Stomach (tissue), 8 donors: ENCODE measurements at regions not wholly inside any gene's neighbourhood (a gene's known extent, or its start where the extent isn't known, plus 50 kb on each side); places are given as distances from the start of the nearest gene placed in this dataset.

Experiments
- DNase-seq, 2 donors: peaks; one replicate each; pipeline versions ENCODE4 v3.0.0 to v3.0.0-alpha.2; 2013 to 2019
- H3K27ac ChIP-seq, 5 donors: fragments of 200-600 bp in 4 of 5; sonication (generic) in 4 of 5; one replicate each; pipeline ENCODE4 v1.5.1; 2013 to 2019; ENCODE audit warnings: mild to moderate bottlenecking in 1 of 5, moderate library complexity in 1 of 5
- H3K27me3 ChIP-seq, 3 donors: fragments of 200-600 bp; sonication (generic); one replicate each; pipeline ENCODE4 v1.5.1; 2017 to 2019; ENCODE audit warnings: mixed run types in 1 of 3
- H3K36me3 ChIP-seq, 4 donors: fragments of 200-600 bp; sonication (generic); 1 replicate in 3 of 4; 2 replicates in 1 of 4; pipeline ENCODE4 v1.5.1; 2016 to 2019
- H3K4me1 ChIP-seq, 4 donors: fragments of 200-600 bp; sonication (generic); one replicate each; pipeline ENCODE4 v1.5.1; 2016 to 2019
- H3K4me3 ChIP-seq, 4 donors: fragments of 200-600 bp; sonication (generic) in 3 of 4; one replicate each; pipeline ENCODE4 v1.5.1; 2016 to 2019; ENCODE audit warnings: mild to moderate bottlenecking in 1 of 4
- H3K9me3 ChIP-seq, 4 donors: fragments of 200-600 bp; sonication (generic); one replicate each; pipeline ENCODE4 v1.5.1; 2016 to 2019
- EP300 ChIP-seq: sonication (generic); formaldehyde crosslinking; IDR thresholded peaks from one replicate; pipeline ENCODE4 v1.6.1; 2017; ENCODE audit warnings: antibody characterized with exemption
- POLR2A ChIP-seq, 4 donors: fragments of 450-650 bp; IDR thresholded peaks; one replicate each; pipeline ENCODE4 v1.6.1; 2016; ENCODE audit warnings: antibody characterized with exemption in 4 of 4, control low read depth in 2 of 4, mild to moderate bottlenecking in 1 of 4, moderate library complexity in 1 of 4
- POLR2AphosphoS5 ChIP-seq, 3 donors: sonication (generic); formaldehyde crosslinking; IDR thresholded peaks; one replicate each; pipeline ENCODE4 v1.6.1; 2016; ENCODE audit warnings: antibody characterized with exemption in 3 of 3
- WGBS, 5 donors: extraction: QIAGEN DNeasy Blood & Tissue Kit in 3 of 5; methylation state at CpG; one replicate each; pipeline versions ENCODE4 v1.1.5 to v1.1.7; 2013 to 2018; 5-methylcytosine and 5-hydroxymethylcytosine counted together
- intact Hi-C: fragments of 100-400 bp; cut with DNase I; formaldehyde crosslinking; loops from one replicate; pipeline ENCODE4 v1.15.1; 2023; ENCODE audit warnings: low total_unique reads
- TF ChIP-seq, protein P1 (sequence below), 7 experiments: fragments of 450-650 bp in 4 of 7; fragments of 200-600 bp in 3 of 7; sonication (generic) in 3 of 7; IDR thresholded peaks; one replicate each; pipeline ENCODE4 v1.5.1; 2016 to 2019; ENCODE audit warnings: antibody characterized with exemption in 7 of 7, control low read depth in 2 of 7, mild to moderate bottlenecking in 1 of 7
- donor health status: healthy with polysubstance abuse.
- donor health status: Bipolar disorder and iron deficiency.
- donor health status: healthy.

DNA sequence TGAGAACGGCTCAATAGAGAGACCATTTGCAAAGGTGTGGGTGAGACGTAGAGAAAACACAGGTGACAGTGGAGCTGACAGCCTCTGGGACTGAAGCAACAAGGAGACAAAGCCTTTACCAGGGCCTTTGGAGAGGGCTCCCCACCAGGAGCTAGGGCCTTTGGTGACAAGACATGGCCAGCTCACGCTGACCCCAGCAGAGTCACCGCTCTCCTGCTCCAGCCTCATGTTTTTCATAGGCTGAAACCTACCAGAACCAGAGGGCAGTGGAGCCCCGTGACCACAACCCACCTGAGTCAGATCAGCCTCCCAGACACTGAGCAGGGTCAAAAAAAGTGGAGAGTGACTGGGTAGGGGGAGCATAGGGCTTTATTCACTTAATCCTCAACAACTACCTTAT lies 214.7 kb downstream of the SHQ1 start:
- 81 to 93% (median 87%) methylated on average over 5 of the region's 5 CpGs for WGBS, 5 donors
- Histone ChIP-seq H3K27me3 (no peaks in the 10 kb centered on the region), H3K9me3 (no peaks in the 10 kb centered on the region), H3K4me1 (peaks cover 0 to 3% (median 0%) of the 10 kb centered on the region in 4 donors), H3K27ac (no peak overlapping the region), H3K36me3 (no peaks in the 10 kb centered on the region), H3K4me3 (no peak overlapping the region)
- TF ChIP-seq EP300 (no peak), POLR2A (IDR thresholded peaks at IDR 0.05) (no peak), POLR2AphosphoS5 (IDR thresholded peaks at IDR 0.05) (no peak)
- TF ChIP-seq, protein P1, sequence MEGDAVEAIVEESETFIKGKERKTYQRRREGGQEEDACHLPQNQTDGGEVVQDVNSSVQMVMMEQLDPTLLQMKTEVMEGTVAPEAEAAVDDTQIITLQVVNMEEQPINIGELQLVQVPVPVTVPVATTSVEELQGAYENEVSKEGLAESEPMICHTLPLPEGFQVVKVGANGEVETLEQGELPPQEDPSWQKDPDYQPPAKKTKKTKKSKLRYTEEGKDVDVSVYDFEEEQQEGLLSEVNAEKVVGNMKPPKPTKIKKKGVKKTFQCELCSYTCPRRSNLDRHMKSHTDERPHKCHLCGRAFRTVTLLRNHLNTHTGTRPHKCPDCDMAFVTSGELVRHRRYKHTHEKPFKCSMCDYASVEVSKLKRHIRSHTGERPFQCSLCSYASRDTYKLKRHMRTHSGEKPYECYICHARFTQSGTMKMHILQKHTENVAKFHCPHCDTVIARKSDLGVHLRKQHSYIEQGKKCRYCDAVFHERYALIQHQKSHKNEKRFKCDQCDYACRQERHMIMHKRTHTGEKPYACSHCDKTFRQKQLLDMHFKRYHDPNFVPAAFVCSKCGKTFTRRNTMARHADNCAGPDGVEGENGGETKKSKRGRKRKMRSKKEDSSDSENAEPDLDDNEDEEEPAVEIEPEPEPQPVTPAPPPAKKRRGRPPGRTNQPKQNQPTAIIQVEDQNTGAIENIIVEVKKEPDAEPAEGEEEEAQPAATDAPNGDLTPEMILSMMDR (IDR thresholded peaks at IDR 0.05), result no peak
- DNase-seq, result no peak
- intact Hi-C loops, result no loop called here

DNA sequence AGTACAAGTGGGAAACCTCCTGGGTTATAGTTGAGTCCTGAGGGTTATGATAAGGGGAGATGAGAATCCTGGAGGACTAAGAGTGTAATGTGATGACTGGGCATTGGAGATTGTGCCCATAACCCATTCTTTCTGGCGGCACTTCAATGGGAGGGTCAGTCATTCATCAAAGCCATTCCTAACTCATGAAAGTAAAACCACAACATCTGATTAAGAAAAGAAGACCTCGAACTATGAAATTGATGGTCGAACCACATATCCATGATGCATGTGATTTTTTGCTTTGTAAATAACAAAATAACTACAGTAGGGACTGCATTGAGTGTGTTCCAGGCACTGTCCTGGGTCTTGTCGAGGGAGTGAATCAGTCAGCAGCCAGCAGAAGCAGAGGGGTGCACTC lies 215.1 kb downstream of the SHQ1 start:
- Histone ChIP-seq H3K4me1 (peaks cover 0 to 7% (median 0%) of the 10 kb centered on the region in 4 donors), H3K27me3 (no peaks in the 10 kb centered on the region), H3K4me3 (no peak overlapping the region), H3K27ac (no peak overlapping the region), H3K9me3 (no peaks in the 10 kb centered on the region), H3K36me3 (no peaks in the 10 kb centered on the region)
- intact Hi-C loops, result no loop called here
- TF ChIP-seq EP300, result no peak
- DNase-seq, result no peak
- WGBS, 5 donors, result 75 to 90% (median 86%) methylated on average over 4 of the region's 4 CpGs

DNA sequence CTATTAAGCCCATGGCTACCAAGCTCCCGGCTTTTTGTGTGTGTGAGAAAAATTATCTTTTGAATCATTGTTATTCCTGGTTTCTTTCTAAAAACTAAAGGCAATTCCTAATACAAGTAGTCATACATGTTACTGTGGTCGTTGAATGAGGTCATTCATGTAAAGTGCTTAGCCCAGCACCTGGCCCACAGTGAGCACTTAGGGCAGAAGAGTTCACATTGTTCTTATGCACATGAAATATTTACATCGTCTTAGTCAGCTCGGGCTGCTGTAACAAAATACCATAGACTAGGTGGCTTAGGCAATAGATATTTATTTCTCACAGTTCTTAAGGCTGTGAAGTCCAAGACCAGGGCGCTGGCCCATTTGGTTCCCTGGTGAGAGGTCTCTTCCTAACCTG lies 216.1 kb downstream of the SHQ1 start:
- TF ChIP-seq EP300 (no peak), POLR2AphosphoS5 (IDR thresholded peaks at IDR 0.05) (no peak), POLR2A (IDR thresholded peaks at IDR 0.05) (no peak)
- TF ChIP-seq, protein P1 (IDR thresholded peaks at IDR 0.05), result no peak
- WGBS, 5 donors, result 90 to 97% (median 94%) methylated on average over 5 of the region's 5 CpGs
- H3K36me3 ChIP-seq, result no peaks in the 10 kb centered on the region
- H3K9me3 ChIP-seq, result no peaks in the 10 kb centered on the region
- H3K4me1 ChIP-seq, result peaks cover 0 to 10% (median 0%) of the 10 kb centered on the region in 4 donors
- H3K27ac ChIP-seq, result no peak overlapping the region
- H3K4me3 ChIP-seq, result no peak overlapping the region
- intact Hi-C loops, result no loop called here
- DNase-seq, result no peak
- H3K27me3 ChIP-seq, result no peaks in the 10 kb centered on the region

DNA sequence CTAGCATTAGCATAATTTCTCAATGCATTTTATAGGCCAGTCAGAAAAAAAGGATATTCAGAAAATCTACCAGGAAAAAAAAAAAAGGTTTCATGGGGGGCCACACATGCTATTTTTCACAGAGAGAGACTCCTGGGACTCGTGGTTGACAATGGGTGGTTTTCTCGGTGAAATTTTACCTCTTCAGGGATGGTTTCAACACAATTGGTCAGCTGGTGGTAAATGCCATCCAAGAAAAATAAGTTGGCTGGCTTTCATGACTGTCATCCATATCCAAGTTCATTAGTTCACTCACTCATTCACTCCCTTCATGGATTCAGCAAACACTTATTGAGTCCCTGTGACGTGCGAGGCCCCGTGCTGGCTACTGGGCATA lies 217.3 kb downstream of the SHQ1 start:
- intact Hi-C loops, result no loop called here
- H3K9me3 ChIP-seq, result no peaks in the 10 kb centered on the region
- peaks cover 0 to 10% (median 0%) of the 10 kb centered on the region in 4 donors for H3K4me1 ChIP-seq
- TF ChIP-seq POLR2A (IDR thresholded peaks at IDR 0.05), result no peak
- no peak for TF ChIP-seq POLR2AphosphoS5 (IDR thresholded peaks at IDR 0.05)
- TF ChIP-seq, protein P1 (IDR thresholded peaks at IDR 0.05), result no peak
- TF ChIP-seq EP300, result no peak
- H3K27ac ChIP-seq, result no peak overlapping the region
- no peak overlapping the region for H3K4me3 ChIP-seq
- WGBS, 5 donors, result 87 to 94% (median 88%) methylated on average over 5 of the region's 5 CpGs
- DNase-seq, result no peak
- H3K36me3 ChIP-seq, result no peaks in the 10 kb centered on the region
- H3K27me3 ChIP-seq, result no peaks in the 10 kb centered on the region

DNA sequence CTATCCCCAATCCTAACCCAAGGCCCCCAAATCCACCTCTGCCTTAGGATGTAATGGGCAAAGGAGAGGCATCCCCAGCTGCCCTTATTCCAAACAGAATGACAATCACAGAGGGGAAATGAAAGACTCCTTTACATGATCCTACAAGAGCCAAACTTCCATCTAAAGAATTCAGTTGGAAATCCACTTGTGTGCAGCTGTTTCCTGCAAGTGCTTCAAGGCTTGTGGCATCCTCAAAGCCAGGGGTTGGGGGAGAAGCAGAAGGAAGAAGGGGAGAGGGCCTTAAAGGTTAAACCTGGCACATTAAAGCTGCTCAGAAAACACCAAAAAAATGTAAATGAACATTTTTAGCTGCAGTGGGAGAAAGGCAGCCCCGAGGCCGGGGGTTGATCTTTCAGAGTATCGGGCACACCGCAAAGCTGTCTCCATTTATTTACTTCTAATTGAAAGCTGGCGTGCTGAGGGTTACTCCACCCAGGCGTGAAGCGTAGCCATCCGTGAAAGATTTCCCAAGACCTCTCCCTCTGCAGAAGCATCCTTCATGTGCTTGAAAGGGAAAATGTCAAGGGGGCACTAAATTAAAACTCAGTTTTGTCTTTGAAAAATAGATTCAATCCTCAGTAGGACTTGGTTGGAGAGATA lies 217.8 kb downstream of the SHQ1 start:
- peak in 1 of 2 donors; percentile 16 for DNase-seq
- 62 to 87% (median 70%) methylated on average over 8 of the region's 8 CpGs for WGBS, 5 donors
- no peak overlapping the region for H3K27ac ChIP-seq
- no peak for TF ChIP-seq POLR2A (IDR thresholded peaks at IDR 0.05)
- no peak for TF ChIP-seq EP300
- TF ChIP-seq, protein P1 (IDR thresholded peaks at IDR 0.05), result no peak
- TF ChIP-seq POLR2AphosphoS5 (IDR thresholded peaks at IDR 0.05), result no peak
- H3K9me3 ChIP-seq, result no peaks in the 10 kb centered on the region
- H3K36me3 ChIP-seq, result no peaks in the 10 kb centered on the region
- H3K27me3 ChIP-seq, result no peaks in the 10 kb centered on the region
- peaks cover 0 to 10% (median 0%) of the 10 kb centered on the region in 4 donors for H3K4me1 ChIP-seq
- no peak overlapping the region for H3K4me3 ChIP-seq
- intact Hi-C loops, result no loop called here
